ENCODE measurements at regions not wholly inside any gene's neighbourhood (a gene's known extent, or its start where the extent isn't known, plus 50 kb on each side); places are given as distances from the start of the nearest gene placed in this dataset.

GRCh38 chr11:134678744-134679143, 266.7 kb upstream of the B3GAT1 start:
- CTCF ChIA-PET: no interaction called here
- H3K4me2 ChIP-seq: no peak overlapping the region
- POLR2A ChIA-PET (ENCODE audit: unreplicated experiment): no interaction called here
- H3K9me3 ChIP-seq (ENCODE audit: insufficient read depth, low read depth): no peaks in the 10 kb centered on the region
- no peak overlapping the region for H3K4me3 ChIP-seq
- no TSS peak for BruUV-seq (replicated peaks)
- H3K4me1 ChIP-seq (replicated peaks; ENCODE audit: insufficient read depth): no peaks in the 10 kb centered on the region
- no peak for DNase-seq
- no peak overlapping the region for H3K27ac ChIP-seq
- H3K9me2 ChIP-seq (ENCODE audit: insufficient read depth): no peaks in the 10 kb centered on the region
- no peaks in the 10 kb centered on the region for H3K36me3 ChIP-seq (ENCODE audit: low read depth)
- intact Hi-C loops (cut with micrococcal nuclease; ENCODE audit: unreplicated experiment): no loop called here
- H3F3A ChIP-seq (ENCODE audit: insufficient read depth, low read depth): no peaks in the 10 kb centered on the region
- no peak overlapping the region for H2AFZ ChIP-seq
- no peaks in the 10 kb centered on the region for H3K79me2 ChIP-seq (ENCODE audit: low read depth)
- TF ChIP-seq CTCF (conservative IDR thresholded peaks at IDR 0.05) (no peak), EZH2 (IDR thresholded peaks at IDR 0.05; ENCODE audit: low read depth) (no peak)
- peaks cover 82% of the 10 kb centered on the region for H3K27me3 ChIP-seq (ENCODE audit: insufficient read depth, low read depth)
- no peaks in the 10 kb centered on the region for H4K20me1 ChIP-seq (ENCODE audit: insufficient read depth)

GRCh38 chr11:134677891-134678551, 266.0 kb upstream of the B3GAT1 start:
- H3F3A ChIP-seq (ENCODE audit: insufficient read depth, low read depth): no peaks in the 10 kb centered on the region
- H3K4me3 ChIP-seq: no peak overlapping the region
- BruUV-seq (replicated peaks): no TSS peak
- no peak for TF ChIP-seq CTCF (conservative IDR thresholded peaks at IDR 0.05)
- no peak for TF ChIP-seq EZH2 (IDR thresholded peaks at IDR 0.05; ENCODE audit: low read depth)
- intact Hi-C loops (cut with micrococcal nuclease; ENCODE audit: unreplicated experiment): no loop called here
- no peaks in the 10 kb centered on the region for H3K79me2 ChIP-seq (ENCODE audit: low read depth)
- ChIA-PET CTCF (no interaction called here), POLR2A (ENCODE audit: unreplicated experiment) (no interaction called here)
- no peaks in the 10 kb centered on the region for H4K20me1 ChIP-seq (ENCODE audit: insufficient read depth)
- H2AFZ ChIP-seq: no peak overlapping the region
- H3K36me3 ChIP-seq (ENCODE audit: low read depth): no peaks in the 10 kb centered on the region
- H3K4me1 ChIP-seq (replicated peaks; ENCODE audit: insufficient read depth): no peaks in the 10 kb centered on the region
- no peak for DNase-seq
- no peak overlapping the region for H3K27ac ChIP-seq
- no peak overlapping the region for H3K4me2 ChIP-seq
- H3K9me2 ChIP-seq (ENCODE audit: insufficient read depth): no peaks in the 10 kb centered on the region
- H3K27me3 ChIP-seq (ENCODE audit: insufficient read depth, low read depth): peaks cover 78% of the 10 kb centered on the region
- H3K9me3 ChIP-seq (ENCODE audit: insufficient read depth, low read depth): no peaks in the 10 kb centered on the region

- DNase-seq: no peak
- BruUV-seq (replicated peaks): no TSS peak
Observed at GRCh38 chr11:134677397-134677822, 265.4 kb upstream of the B3GAT1 start.

More at GRCh38 chr11:134677397-134677822, 265.4 kb upstream of the B3GAT1 start:
- no peak overlapping the region for H3K4me3 ChIP-seq
- peaks cover 72% of the 10 kb centered on the region for H3K27me3 ChIP-seq (ENCODE audit: insufficient read depth, low read depth)
- no peaks in the 10 kb centered on the region for H3K9me2 ChIP-seq (ENCODE audit: insufficient read depth)
- TF ChIP-seq CTCF (conservative IDR thresholded peaks at IDR 0.05) (no peak), EZH2 (IDR thresholded peaks at IDR 0.05; ENCODE audit: low read depth) (no peak)
- no peaks in the 10 kb centered on the region for H3F3A ChIP-seq (ENCODE audit: insufficient read depth, low read depth)
- intact Hi-C loops (cut with micrococcal nuclease; ENCODE audit: unreplicated experiment): no loop called here
- no peak overlapping the region for H3K27ac ChIP-seq
- H3K9me3 ChIP-seq (ENCODE audit: insufficient read depth, low read depth): no peaks in the 10 kb centered on the region
- ChIA-PET CTCF (no interaction called here), POLR2A (ENCODE audit: unreplicated experiment) (no interaction called here)
- H3K4me2 ChIP-seq: no peak overlapping the region
- no peaks in the 10 kb centered on the region for H3K36me3 ChIP-seq (ENCODE audit: low read depth)
- H3K79me2 ChIP-seq (ENCODE audit: low read depth): no peaks in the 10 kb centered on the region
- H2AFZ ChIP-seq: no peak overlapping the region
- no peaks in the 10 kb centered on the region for H4K20me1 ChIP-seq (ENCODE audit: insufficient read depth)
- H3K4me1 ChIP-seq (replicated peaks; ENCODE audit: insufficient read depth): no peaks in the 10 kb centered on the region
